NB4 (cell line): ENCODE measurements at regions not wholly inside any gene's neighbourhood (a gene's known extent, or its start where the extent isn't known, plus 50 kb on each side); places are given as distances from the start of the nearest gene placed in this dataset.

Experiments used
- POLR2A ChIP-seq: IDR thresholded peaks from 2 replicates; pipeline ENCODE4 v1.6.1; 2011; ENCODE audit warnings: mild to moderate bottlenecking; ENCODE audit not compliant: insufficient read length; ENCODE audit errors: extremely low read depth
- TF ChIP-seq, protein P1 (sequence below): IDR thresholded peaks from one replicate; pipeline ENCODE4 v1.5.1; 2012; ENCODE audit warnings: low read depth, low read length

DNA sequence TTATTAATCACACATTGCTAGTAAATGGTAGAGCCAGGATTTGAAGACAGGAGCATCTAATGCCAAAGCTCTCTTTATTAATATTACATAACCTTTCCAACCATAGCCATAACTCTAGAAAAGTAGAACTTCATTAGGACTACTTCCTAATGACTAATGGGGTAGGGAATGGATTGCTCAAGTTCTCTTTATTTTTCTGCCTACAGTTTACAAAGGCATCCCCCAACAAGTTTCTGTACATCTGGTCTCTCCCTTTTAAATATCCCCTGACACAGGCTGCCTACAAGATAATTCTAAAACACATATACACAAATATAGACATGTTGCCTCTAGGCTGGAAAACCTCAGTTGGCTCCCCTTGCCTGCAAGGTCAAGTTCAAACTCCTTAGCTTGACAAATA, 534.9 kb downstream of the SOX6 start:
- TF ChIP-seq, protein P1, sequence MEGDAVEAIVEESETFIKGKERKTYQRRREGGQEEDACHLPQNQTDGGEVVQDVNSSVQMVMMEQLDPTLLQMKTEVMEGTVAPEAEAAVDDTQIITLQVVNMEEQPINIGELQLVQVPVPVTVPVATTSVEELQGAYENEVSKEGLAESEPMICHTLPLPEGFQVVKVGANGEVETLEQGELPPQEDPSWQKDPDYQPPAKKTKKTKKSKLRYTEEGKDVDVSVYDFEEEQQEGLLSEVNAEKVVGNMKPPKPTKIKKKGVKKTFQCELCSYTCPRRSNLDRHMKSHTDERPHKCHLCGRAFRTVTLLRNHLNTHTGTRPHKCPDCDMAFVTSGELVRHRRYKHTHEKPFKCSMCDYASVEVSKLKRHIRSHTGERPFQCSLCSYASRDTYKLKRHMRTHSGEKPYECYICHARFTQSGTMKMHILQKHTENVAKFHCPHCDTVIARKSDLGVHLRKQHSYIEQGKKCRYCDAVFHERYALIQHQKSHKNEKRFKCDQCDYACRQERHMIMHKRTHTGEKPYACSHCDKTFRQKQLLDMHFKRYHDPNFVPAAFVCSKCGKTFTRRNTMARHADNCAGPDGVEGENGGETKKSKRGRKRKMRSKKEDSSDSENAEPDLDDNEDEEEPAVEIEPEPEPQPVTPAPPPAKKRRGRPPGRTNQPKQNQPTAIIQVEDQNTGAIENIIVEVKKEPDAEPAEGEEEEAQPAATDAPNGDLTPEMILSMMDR, result no peak
- no peak for TF ChIP-seq POLR2A
